Smooth muscle cell (in vitro differentiated cells): ENCODE measurements at regions not wholly inside any gene's neighbourhood (a gene's known extent, or its start where the extent isn't known, plus 50 kb on each side); places are given as distances from the start of the nearest gene placed in this dataset.

Source experiments
- DNase-seq: peaks from one replicate; lab custom pipeline; 2025; ENCODE audit not compliant: unreplicated experiment; lab: John Stamatoyannopoulos, UW
- H2AFZ ChIP-seq: fragments of 200-600 bp; sonication (generic); 2 replicates; pipeline ENCODE4 v1.6.0; 2016; ENCODE audit warnings: antibody characterized with exemption, low read depth, mild to moderate bottlenecking
- H3F3A ChIP-seq: fragments of 200-600 bp; sonication (generic); 2 replicates; pipeline ENCODE4 v1.6.0; 2017; ENCODE audit warnings: antibody characterized with exemption, low read depth
- H3K27ac ChIP-seq: fragments of 200-600 bp; sonication (generic); 2 replicates; pipeline ENCODE4 v1.5.1; 2016; ENCODE audit warnings: low read depth, mild to moderate bottlenecking
- H3K27me3 ChIP-seq: fragments of 200-600 bp; sonication (generic); 2 replicates; pipeline ENCODE4 v1.6.1; 2016; ENCODE audit warnings: low read depth, mild to moderate bottlenecking
- H3K36me3 ChIP-seq: fragments of 200-600 bp; sonication (generic); 2 replicates; pipeline ENCODE4 v1.5.1; 2016; ENCODE audit warnings: low read depth
- H3K4me1 ChIP-seq: fragments of 200-600 bp; sonication (generic); 2 replicates; pipeline ENCODE4 v1.5.1; 2016; ENCODE audit warnings: low read depth
- H3K4me2 ChIP-seq: fragments of 200-600 bp; sonication (generic); 2 replicates; pipeline ENCODE4 v1.6.0; 2016; ENCODE audit warnings: mild to moderate bottlenecking
- H3K4me3 ChIP-seq: fragments of 200-600 bp; sonication (generic); 2 replicates; pipeline ENCODE4 v1.5.1; 2016; ENCODE audit warnings: mild to moderate bottlenecking
- H3K79me2 ChIP-seq: fragments of 200-600 bp; sonication (generic); 2 replicates; pipeline ENCODE4 v1.6.0; 2016; ENCODE audit warnings: low read depth, mild to moderate bottlenecking
- H3K9ac ChIP-seq: fragments of 200-600 bp; sonication (generic); 2 replicates; pipeline ENCODE4 v1.6.0; 2016; ENCODE audit warnings: low read depth
- H3K9me3 ChIP-seq: fragments of 200-600 bp; sonication (generic); replicated peaks from 2 replicates; pipeline ENCODE4 v1.5.1; 2016; ENCODE audit warnings: low read depth
- H4K20me1 ChIP-seq: fragments of 200-600 bp; sonication (generic); 2 replicates; pipeline ENCODE4 v1.6.0; 2016; ENCODE audit warnings: low read depth
- CTCF ChIP-seq: fragments of 200-600 bp; sonication (generic); IDR thresholded peaks from 2 replicates; pipeline ENCODE4 v1.5.1; 2017; ENCODE audit warnings: borderline replicate concordance, mild to moderate bottlenecking, antibody characterized with exemption; ENCODE audit not compliant: insufficient read depth, poor library complexity, severe bottlenecking
- WGBS: methylation state at CpG from one replicate; pipeline ENCODE4 v1.1.7; 2016; ENCODE audit warnings: low lambda C conversion rate; 5-methylcytosine and 5-hydroxymethylcytosine counted together

- peak overlapping the region; percentile 16 for H3K4me2 ChIP-seq
- H3F3A ChIP-seq, result no peaks in the 10 kb centered on the region
- H2AFZ ChIP-seq, result no peak overlapping the region
- 72% methylated on average over 1 of the region's 1 CpG for WGBS
- DNase-seq, result no peak
- H3K4me1 ChIP-seq, result no peaks in the 10 kb centered on the region
- H3K27ac ChIP-seq, result peak overlapping the region; percentile 85
- no peaks in the 10 kb centered on the region for H3K79me2 ChIP-seq
- H3K9me3 ChIP-seq, result no peaks in the 10 kb centered on the region
- no peaks in the 10 kb centered on the region for H3K27me3 ChIP-seq
- H3K4me3 ChIP-seq, result no peak overlapping the region
- no peaks in the 10 kb centered on the region for H3K36me3 ChIP-seq
- H3K9ac ChIP-seq, result peak overlapping the region; percentile 59
- TF ChIP-seq CTCF, result no peak
- no peaks in the 10 kb centered on the region for H4K20me1 ChIP-seq
Measured at GRCh38 chr12:59452259-59452658, 143.6 kb upstream of the SLC16A7 start.

- Histone ChIP-seq H3K27me3 (no peaks in the 10 kb centered on the region), H3K4me3 (no peak overlapping the region), H4K20me1 (no peaks in the 10 kb centered on the region), H3F3A (no peaks in the 10 kb centered on the region), H3K4me2 (no peak overlapping the region), H3K27ac (no peak overlapping the region), H3K9me3 (no peaks in the 10 kb centered on the region), H3K4me1 (no peaks in the 10 kb centered on the region), H3K36me3 (no peaks in the 10 kb centered on the region), H3K9ac (no peak overlapping the region), H3K79me2 (no peaks in the 10 kb centered on the region), H2AFZ (no peak overlapping the region)
- WGBS, result 31% methylated on average over 3 of the region's 3 CpGs
- no peak for TF ChIP-seq CTCF
- DNase-seq, result no peak
Measured at GRCh38 chr12:59446116-59446515, 149.7 kb upstream of the SLC16A7 start.

GRCh38 chr12:59444932-59445331 is 150.9 kb upstream of the SLC16A7 start:
- 94% methylated on average over 1 of the region's 1 CpG for WGBS
- H3K4me1 ChIP-seq, result no peaks in the 10 kb centered on the region

More at GRCh38 chr12:59444932-59445331, 150.9 kb upstream of the SLC16A7 start:
- Histone ChIP-seq H3K9ac (no peak overlapping the region), H3K79me2 (no peaks in the 10 kb centered on the region), H4K20me1 (no peaks in the 10 kb centered on the region), H3F3A (no peaks in the 10 kb centered on the region), H3K4me3 (no peak overlapping the region), H3K4me2 (no peak overlapping the region), H3K27me3 (no peaks in the 10 kb centered on the region), H2AFZ (no peak overlapping the region), H3K36me3 (no peaks in the 10 kb centered on the region), H3K9me3 (no peaks in the 10 kb centered on the region), H3K27ac (no peak overlapping the region)
- TF ChIP-seq CTCF, result no peak
- no peak for DNase-seq
